Liver (tissue), 8 donors: ENCODE measurements at regions not wholly inside any gene's neighbourhood (a gene's known extent, or its start where the extent isn't known, plus 50 kb on each side); places are given as distances from the start of the nearest gene placed in this dataset.

Experiments
- DNase-seq: peaks from one replicate; pipeline ENCODE4 v3.0.0-alpha.2; 2017; ENCODE audit warnings: low spot score
- H3K27ac ChIP-seq, 2 donors: one replicate each; pipeline ENCODE4 v1.7.0; 2013; ENCODE audit warnings: inconsistent platforms in 2 of 2, low read length in 2 of 2, control low read depth in 1 of 2, low read depth in 1 of 2, mild to moderate bottlenecking in 1 of 2
- H3K27me3 ChIP-seq, 4 donors: one replicate each; pipeline versions ENCODE4 v1.6.1 to v1.7.0; 2013; ENCODE audit warnings: low read length in 3 of 4, inconsistent platforms in 1 of 4, mild to moderate bottlenecking in 1 of 4, moderate library complexity in 1 of 4; ENCODE audit not compliant: control insufficient read depth in 4 of 4, insufficient read depth in 4 of 4
- H3K36me3 ChIP-seq, 4 donors: one replicate each; pipeline versions ENCODE4 v1.6.1 to v1.7.0; 2013; ENCODE audit warnings: low read length in 3 of 4, mild to moderate bottlenecking in 3 of 4, low read depth in 1 of 4, moderate library complexity in 1 of 4; ENCODE audit not compliant: control insufficient read depth in 4 of 4, insufficient read depth in 3 of 4
- H3K4me1 ChIP-seq, 4 donors: one replicate each; pipeline versions ENCODE4 v1.6.1 to v1.7.0; 2013; ENCODE audit warnings: low read length in 3 of 4, mild to moderate bottlenecking in 3 of 4, moderate library complexity in 1 of 4; ENCODE audit not compliant: control insufficient read depth in 4 of 4, insufficient read depth in 4 of 4
- H3K4me3 ChIP-seq, 3 donors: one replicate each; pipeline versions ENCODE4 v1.6.1 to v1.7.0; 2013; ENCODE audit warnings: low read length in 3 of 3, control low read depth in 1 of 3, low read depth in 1 of 3, mild to moderate bottlenecking in 1 of 3
- H3K9ac ChIP-seq, 2 donors: one replicate each; pipeline ENCODE4 v1.7.0; 2013; ENCODE audit warnings: low read length in 2 of 2, mild to moderate bottlenecking in 2 of 2, moderate library complexity in 2 of 2, control low read depth in 1 of 2, low read depth in 1 of 2
- H3K9me3 ChIP-seq, 4 donors: one replicate each; pipeline versions ENCODE4 v1.6.1 to v1.7.0; 2013; ENCODE audit warnings: low read length in 3 of 4; ENCODE audit not compliant: control insufficient read depth in 4 of 4
- EGR1 ChIP-seq, 2 donors: IDR thresholded peaks; 2 replicates each; pipeline ENCODE4 v1.6.1; 2016 to 2018; ENCODE audit warnings: antibody characterized with exemption in 2 of 2, low read depth in 2 of 2
- FOXA1 ChIP-seq: IDR thresholded peaks from 2 replicates; pipeline ENCODE4 v1.6.1; 2016; ENCODE audit warnings: antibody characterized with exemption
- FOXA2 ChIP-seq: IDR thresholded peaks from 2 replicates; pipeline ENCODE4 v1.6.1; 2016; ENCODE audit warnings: antibody characterized with exemption
- GABPA ChIP-seq, 2 donors: IDR thresholded peaks in 1 of 2; conservative IDR thresholded peaks in 1 of 2; 2 replicates each; pipeline ENCODE4 v1.6.1; 2016; ENCODE audit warnings: antibody characterized with exemption in 2 of 2, mild to moderate bottlenecking in 1 of 2, moderate library complexity in 1 of 2
- HNF4A ChIP-seq, 2 donors: conservative IDR thresholded peaks; 2 replicates each; pipeline ENCODE4 v1.6.1; 2016; ENCODE audit warnings: antibody characterized with exemption in 2 of 2, mild to moderate bottlenecking in 2 of 2
- HNF4G ChIP-seq: IDR thresholded peaks from 2 replicates; pipeline ENCODE4 v1.6.1; 2016; ENCODE audit warnings: antibody characterized with exemption
- JUND ChIP-seq, 2 donors: IDR thresholded peaks; 2 replicates each; pipeline ENCODE4 v1.6.1; 2016; ENCODE audit warnings: antibody characterized with exemption in 2 of 2
- MAX ChIP-seq: IDR thresholded peaks from 2 replicates; pipeline ENCODE4 v1.6.1; 2016; ENCODE audit warnings: antibody characterized with exemption
- NR2F2 ChIP-seq: IDR thresholded peaks from 2 replicates; pipeline ENCODE4 v1.6.1; 2016; ENCODE audit warnings: antibody characterized with exemption
- RAD21 ChIP-seq, 2 donors: IDR thresholded peaks; 2 replicates each; pipeline ENCODE4 v1.6.1; 2016; ENCODE audit warnings: antibody characterized with exemption in 2 of 2, mild to moderate bottlenecking in 2 of 2
- REST ChIP-seq: IDR thresholded peaks from 2 replicates; pipeline ENCODE4 v1.6.1; 2016; ENCODE audit warnings: antibody characterized with exemption, mild to moderate bottlenecking
- RXRA ChIP-seq, 2 donors: IDR thresholded peaks; 2 replicates each; pipeline ENCODE4 v1.6.1; 2017 to 2018; ENCODE audit warnings: antibody characterized with exemption in 2 of 2, mild to moderate bottlenecking in 1 of 2
- SP1 ChIP-seq: IDR thresholded peaks from 2 replicates; pipeline ENCODE4 v1.6.1; 2018; ENCODE audit warnings: antibody characterized with exemption, mild to moderate bottlenecking
- TAF1 ChIP-seq: conservative IDR thresholded peaks from 2 replicates; pipeline ENCODE4 v1.6.1; 2016; ENCODE audit warnings: antibody characterized with exemption, mild to moderate bottlenecking
- YY1 ChIP-seq: IDR thresholded peaks from 2 replicates; pipeline ENCODE4 v1.6.1; 2016; ENCODE audit warnings: antibody characterized with exemption, mild to moderate bottlenecking
- ZBTB33 ChIP-seq: IDR thresholded peaks from 2 replicates; pipeline ENCODE4 v1.6.1; 2016; ENCODE audit warnings: antibody characterized with exemption
- WGBS: extraction: QIAGEN DNeasy Blood & Tissue Kit; methylation state at CpG from one replicate; pipeline ENCODE4 v1.1.7; 2013; 5-methylcytosine and 5-hydroxymethylcytosine counted together
- TF ChIP-seq, protein P1 (sequence below): fragments of 150-350 bp; IDR thresholded peaks from 2 replicates; pipeline ENCODE4 v1.5.1; 2017; ENCODE audit warnings: improper control_type of control experiment, low read depth, low read length; ENCODE audit not compliant: missing input control
- TF ChIP-seq, protein P2 (sequence below): IDR thresholded peaks from 2 replicates; pipeline ENCODE4 v1.6.1; 2016; ENCODE audit warnings: antibody characterized with exemption
- donor health status: healthy.
- donor health status: healthy.
- donor health status: healthy.
- donor health status: healthy.
- donor health status: healthy.

GRCh38 chr9:105050296-105050695 lies 122.3 kb upstream of the ABCA1 start:
- Histone ChIP-seq H3K4me3 (no peak overlapping the region), H3K27me3 (no peaks in the 10 kb centered on the region), H3K27ac (no peak overlapping the region), H3K36me3 (no peaks in the 10 kb centered on the region), H3K9ac (no peak overlapping the region), H3K4me1 (peaks cover 0 to 4% (median 1%) of the 10 kb centered on the region in 4 donors), H3K9me3 (peaks cover 0 to 3% (median 0%) of the 10 kb centered on the region in 4 donors)
- no peak for TF ChIP-seq FOXA2
- no peak for TF ChIP-seq EGR1 (IDR thresholded peaks at IDR 0.05; ENCODE audit: low read depth in 2 of 2)
- no peak for TF ChIP-seq FOXA1
- no peak for TF ChIP-seq HNF4G
- TF ChIP-seq ZBTB33: no peak
- no peak for TF ChIP-seq NR2F2
- no peak for TF ChIP-seq RXRA (IDR thresholded peaks at IDR 0.05)
- TF ChIP-seq GABPA (IDR thresholded peaks at IDR 0.05 in 1 of 2, conservative IDR thresholded peaks at IDR 0.05 in 1 of 2): no peak
- no peak for TF ChIP-seq TAF1
- TF ChIP-seq, protein P1, sequence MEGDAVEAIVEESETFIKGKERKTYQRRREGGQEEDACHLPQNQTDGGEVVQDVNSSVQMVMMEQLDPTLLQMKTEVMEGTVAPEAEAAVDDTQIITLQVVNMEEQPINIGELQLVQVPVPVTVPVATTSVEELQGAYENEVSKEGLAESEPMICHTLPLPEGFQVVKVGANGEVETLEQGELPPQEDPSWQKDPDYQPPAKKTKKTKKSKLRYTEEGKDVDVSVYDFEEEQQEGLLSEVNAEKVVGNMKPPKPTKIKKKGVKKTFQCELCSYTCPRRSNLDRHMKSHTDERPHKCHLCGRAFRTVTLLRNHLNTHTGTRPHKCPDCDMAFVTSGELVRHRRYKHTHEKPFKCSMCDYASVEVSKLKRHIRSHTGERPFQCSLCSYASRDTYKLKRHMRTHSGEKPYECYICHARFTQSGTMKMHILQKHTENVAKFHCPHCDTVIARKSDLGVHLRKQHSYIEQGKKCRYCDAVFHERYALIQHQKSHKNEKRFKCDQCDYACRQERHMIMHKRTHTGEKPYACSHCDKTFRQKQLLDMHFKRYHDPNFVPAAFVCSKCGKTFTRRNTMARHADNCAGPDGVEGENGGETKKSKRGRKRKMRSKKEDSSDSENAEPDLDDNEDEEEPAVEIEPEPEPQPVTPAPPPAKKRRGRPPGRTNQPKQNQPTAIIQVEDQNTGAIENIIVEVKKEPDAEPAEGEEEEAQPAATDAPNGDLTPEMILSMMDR: no peak
- TF ChIP-seq YY1: no peak
- no peak for TF ChIP-seq RAD21 (IDR thresholded peaks at IDR 0.05)
- TF ChIP-seq HNF4A (conservative IDR thresholded peaks at IDR 0.05): no peak
- TF ChIP-seq MAX: no peak
- TF ChIP-seq, protein P2, sequence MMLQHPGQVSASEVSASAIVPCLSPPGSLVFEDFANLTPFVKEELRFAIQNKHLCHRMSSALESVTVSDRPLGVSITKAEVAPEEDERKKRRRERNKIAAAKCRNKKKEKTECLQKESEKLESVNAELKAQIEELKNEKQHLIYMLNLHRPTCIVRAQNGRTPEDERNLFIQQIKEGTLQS: no peak
- WGBS: 68% methylated on average over 3 of the region's 3 CpGs
- no peak for DNase-seq

DNA sequence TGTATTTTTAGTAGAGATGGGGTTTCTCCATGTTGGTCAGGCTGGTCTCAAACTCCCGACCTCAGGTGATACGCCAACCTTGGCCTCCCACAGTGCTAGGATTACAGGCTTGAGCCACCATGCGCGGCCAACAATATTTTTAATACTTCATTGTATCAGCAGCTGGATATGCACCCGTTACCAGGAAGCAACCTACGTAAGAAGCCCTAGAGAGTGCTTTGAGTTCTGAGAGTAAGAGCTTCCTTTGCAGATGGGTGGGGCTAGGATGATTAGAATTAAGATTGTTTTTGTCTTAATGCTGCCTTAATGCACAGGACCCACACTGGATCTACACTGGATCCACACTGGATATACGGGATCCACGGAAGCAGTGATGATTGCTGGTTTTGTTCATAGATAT lies 123.9 kb upstream of the ABCA1 start:
- H3K27me3 ChIP-seq: no peaks in the 10 kb centered on the region
- no peak overlapping the region for H3K9ac ChIP-seq
- no peak overlapping the region for H3K4me3 ChIP-seq
- TF ChIP-seq RXRA (IDR thresholded peaks at IDR 0.05) (no peak), JUND (IDR thresholded peaks at IDR 0.05) (no peak), YY1 (no peak), EGR1 (IDR thresholded peaks at IDR 0.05; ENCODE audit: low read depth in 2 of 2) (no peak), REST (no peak), GABPA (IDR thresholded peaks at IDR 0.05 in 1 of 2, conservative IDR thresholded peaks at IDR 0.05 in 1 of 2) (no peak), MAX (no peak), HNF4G (no peak), HNF4A (conservative IDR thresholded peaks at IDR 0.05) (no peak), FOXA1 (no peak), NR2F2 (no peak), FOXA2 (no peak), RAD21 (IDR thresholded peaks at IDR 0.05) (no peak), TAF1 (no peak), ZBTB33 (no peak), SP1 (no peak)
- TF ChIP-seq, protein P2: no peak
- TF ChIP-seq, protein P1: no peak
- WGBS: 82% methylated on average over 8 of the region's 8 CpGs
- H3K4me1 ChIP-seq: peaks cover 0 to 4% (median 1%) of the 10 kb centered on the region in 4 donors
- H3K27ac ChIP-seq: no peak overlapping the region
- no peak for DNase-seq
- peaks cover 0 to 3% (median 0%) of the 10 kb centered on the region in 4 donors for H3K9me3 ChIP-seq
- H3K36me3 ChIP-seq: no peaks in the 10 kb centered on the region
